Mucosa of rectum (tissue), 2 donors: ENCODE measurements at regions not wholly inside any gene's neighbourhood (a gene's known extent, or its start where the extent isn't known, plus 50 kb on each side); places are given as distances from the start of the nearest gene placed in this dataset.
"Not testable (repeated sequence)": the region's sequence is repeated elsewhere in the genome, so short reads cannot be mapped to it uniquely, and the experiment has no call there.

Experiments
- H3K27ac ChIP-seq, 2 donors: one replicate each; pipeline ENCODE4 v1.7.0; 2013; ENCODE audit warnings: inconsistent platforms in 2 of 2, low read depth in 2 of 2, low read length in 2 of 2
- H3K27me3 ChIP-seq, 2 donors: one replicate each; pipeline ENCODE4 v1.7.0; 2013; ENCODE audit warnings: low read length in 2 of 2; ENCODE audit not compliant: control insufficient read depth in 2 of 2, insufficient read depth in 2 of 2
- H3K36me3 ChIP-seq, 2 donors: one replicate each; pipeline ENCODE4 v1.7.0; 2013; ENCODE audit warnings: low read length in 2 of 2; ENCODE audit not compliant: control insufficient read depth in 2 of 2, insufficient read depth in 2 of 2
- H3K4me1 ChIP-seq, 2 donors: one replicate each; pipeline ENCODE4 v1.7.0; 2013; ENCODE audit warnings: low read length in 2 of 2, mild to moderate bottlenecking in 1 of 2; ENCODE audit not compliant: control insufficient read depth in 2 of 2, insufficient read depth in 2 of 2
- H3K4me3 ChIP-seq, 2 donors: one replicate each; pipeline ENCODE4 v1.7.0; 2013; ENCODE audit warnings: low read length in 2 of 2
- H3K9ac ChIP-seq, 2 donors: one replicate each; pipeline ENCODE4 v1.7.0; 2013; ENCODE audit warnings: low read length in 2 of 2, low read depth in 1 of 2, mild to moderate bottlenecking in 1 of 2
- H3K9me3 ChIP-seq, 2 donors: one replicate each; pipeline ENCODE4 v1.7.0; 2013; ENCODE audit warnings: low read length in 2 of 2; ENCODE audit not compliant: control insufficient read depth in 2 of 2
- donor health status: healthy.
- donor health status: Normal muscosa, but diverticular disease.

- H3K9me3 ChIP-seq: no peaks in the 10 kb centered on the region
- H3K27me3 ChIP-seq: no peaks in the 10 kb centered on the region
- no peak overlapping the region for H3K4me3 ChIP-seq
- H3K36me3 ChIP-seq: no peaks in the 10 kb centered on the region
- H3K4me1 ChIP-seq: peaks cover 10 to 13% of the 10 kb centered on the region in 2 donors
- H3K27ac ChIP-seq: no peak overlapping the region
- no peak overlapping the region for H3K9ac ChIP-seq
These were observed 188.6 kb downstream of the FCRL5 start for GRCh38 chr1:157363660-157364140.

GRCh38 chr1:157360023-157360390 lies 192.3 kb downstream of the FCRL5 start:
- Histone ChIP-seq H3K36me3 (no peaks in the 10 kb centered on the region), H3K9ac (peak overlapping the region in 1 of 2 donors; percentile 42), H3K4me1 (peaks cover 7% of the 10 kb centered on the region in 2 donors), H3K4me3 (no peak overlapping the region), H3K27ac (peak overlapping the region; percentile 21 to 48), H3K9me3 (no peaks in the 10 kb centered on the region), H3K27me3 (no peaks in the 10 kb centered on the region)

- H3K36me3 ChIP-seq: no peaks in the 10 kb centered on the region
- no peak overlapping the region for H3K4me3 ChIP-seq
- H3K27ac ChIP-seq: peak overlapping the region; percentile 25 to 48
- H3K9ac ChIP-seq: no peak overlapping the region
- H3K27me3 ChIP-seq: peaks cover 0 to 1% of the 10 kb centered on the region in 2 donors
- H3K9me3 ChIP-seq: no peaks in the 10 kb centered on the region
- H3K4me1 ChIP-seq: peaks cover 7% of the 10 kb centered on the region in 2 donors
These were observed 192.8 kb downstream of the FCRL5 start for GRCh38 chr1:157359314-157360022.

GRCh38 chr1:157357111-157357510 lies 195.2 kb downstream of the FCRL5 start:
- H3K27me3 ChIP-seq: peaks cover 0 to 7% of the 10 kb centered on the region in 2 donors
- no peaks in the 10 kb centered on the region for H3K9me3 ChIP-seq
- no peak overlapping the region for H3K4me3 ChIP-seq
- H3K36me3 ChIP-seq: no peaks in the 10 kb centered on the region
- no peak overlapping the region for H3K9ac ChIP-seq
- H3K4me1 ChIP-seq: peaks cover 7% of the 10 kb centered on the region in 2 donors
- H3K27ac ChIP-seq: no peak overlapping the region

GRCh38 chr1:157356601-157357000 lies 195.7 kb downstream of the FCRL5 start:
- H3K9me3 ChIP-seq: no peaks in the 10 kb centered on the region

GRCh38 chr1:157353546-157353945 lies 198.8 kb downstream of the FCRL5 start:
- Histone ChIP-seq H3K27me3 (peaks cover 0 to 7% of the 10 kb centered on the region in 2 donors), H3K4me3 (no peak overlapping the region), H3K9me3 (no peaks in the 10 kb centered on the region), H3K9ac (no peak overlapping the region), H3K27ac (no peak overlapping the region), H3K36me3 (no peaks in the 10 kb centered on the region), H3K4me1 (no peaks in the 10 kb centered on the region)

More at GRCh38 chr1:157356601-157357000, 195.7 kb downstream of the FCRL5 start:
- H3K27ac ChIP-seq: no peak overlapping the region
- H3K27me3 ChIP-seq: peaks cover 0 to 7% of the 10 kb centered on the region in 2 donors
- no peaks in the 10 kb centered on the region for H3K36me3 ChIP-seq
- H3K4me1 ChIP-seq: peaks cover 7% of the 10 kb centered on the region in 2 donors
- no peak overlapping the region for H3K4me3 ChIP-seq
- no peak overlapping the region for H3K9ac ChIP-seq

GRCh38 chr1:157352817-157353408 lies 199.4 kb downstream of the FCRL5 start:
- no peaks in the 10 kb centered on the region for H3K36me3 ChIP-seq
- H3K27me3 ChIP-seq: peaks cover under 1 to 12% of the 10 kb centered on the region in 2 donors
- H3K27ac ChIP-seq: no peak overlapping the region
- no peaks in the 10 kb centered on the region for H3K9me3 ChIP-seq
- H3K4me3 ChIP-seq: no peak overlapping the region
- no peak overlapping the region for H3K9ac ChIP-seq
- no peaks in the 10 kb centered on the region for H3K4me1 ChIP-seq

- Histone ChIP-seq H3K36me3 (no peaks in the 10 kb centered on the region), H3K4me1 (no peaks in the 10 kb centered on the region), H3K27ac (no peak overlapping the region)
These were observed 200.1 kb downstream of the FCRL5 start for GRCh38 chr1:157352216-157352615.

GRCh38 chr1:157351800-157352199 lies 200.5 kb downstream of the FCRL5 start:
- not testable (repeated sequence) for H3K4me1 ChIP-seq, H3K4me3 ChIP-seq, H3K9ac ChIP-seq, H3K9me3 ChIP-seq, H3K36me3 ChIP-seq, H3K27ac ChIP-seq
- peaks cover 4 to 12% of the 10 kb centered on the region in 2 donors for H3K27me3 ChIP-seq

More at GRCh38 chr1:157352216-157352615, 200.1 kb downstream of the FCRL5 start:
- no peak overlapping the region for H3K9ac ChIP-seq
- no peaks in the 10 kb centered on the region for H3K9me3 ChIP-seq
- H3K4me3 ChIP-seq: no peak overlapping the region
- H3K27me3 ChIP-seq: peaks cover 4 to 12% of the 10 kb centered on the region in 2 donors
